Fibroblast of gingiva (primary cell): ENCODE measurements at regions not wholly inside any gene's neighbourhood (a gene's known extent, or its start where the extent isn't known, plus 50 kb on each side); places are given as distances from the start of the nearest gene placed in this dataset.
"Not testable (repeated sequence)": the region's sequence is repeated elsewhere in the genome, so short reads cannot be mapped to it uniquely, and the experiment has no call there.

Experiments
- DNase-seq: peaks from one replicate; pipeline ENCODE4 v3.0.0-alpha.2; 2011; ENCODE audit warnings: low read depth

DNA sequence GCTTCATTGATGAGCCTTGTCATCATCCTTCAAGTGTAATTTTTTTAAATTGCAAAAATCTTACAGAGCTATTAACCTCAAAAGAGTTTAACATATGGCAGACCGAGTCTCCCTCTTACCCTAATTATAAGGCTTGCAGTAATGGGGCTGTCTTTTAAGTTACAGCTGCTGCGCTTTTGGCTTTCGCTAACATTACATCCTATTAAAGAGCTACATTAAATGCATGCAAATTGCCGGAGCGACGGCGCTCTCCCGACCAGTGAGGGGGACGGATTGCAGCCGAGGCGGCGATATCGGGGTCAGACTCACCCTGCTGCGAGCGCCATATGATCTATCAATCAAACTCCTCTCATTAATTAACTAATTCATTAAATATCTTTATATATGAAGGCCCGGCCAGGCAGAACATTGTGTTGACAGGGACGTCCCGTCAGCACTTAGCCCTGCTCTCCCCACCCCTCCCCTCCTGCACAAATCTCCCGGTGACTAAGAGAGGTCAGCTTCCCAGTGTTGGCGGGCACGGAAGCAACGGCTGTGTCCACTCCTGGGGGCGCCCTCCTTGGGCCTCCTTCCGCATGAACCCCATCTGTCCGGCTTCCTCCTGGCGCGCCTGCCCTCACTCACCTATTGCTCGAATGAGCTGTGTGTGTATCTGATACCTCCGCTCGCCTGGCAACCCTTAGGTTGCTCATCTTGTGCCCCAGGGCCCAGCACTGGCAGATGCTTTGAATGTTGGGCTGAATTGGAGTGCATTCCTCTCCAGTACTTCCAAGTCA, 156.0 kb upstream of the CADM1 start:
- DNase-seq, result no peak

DNA sequence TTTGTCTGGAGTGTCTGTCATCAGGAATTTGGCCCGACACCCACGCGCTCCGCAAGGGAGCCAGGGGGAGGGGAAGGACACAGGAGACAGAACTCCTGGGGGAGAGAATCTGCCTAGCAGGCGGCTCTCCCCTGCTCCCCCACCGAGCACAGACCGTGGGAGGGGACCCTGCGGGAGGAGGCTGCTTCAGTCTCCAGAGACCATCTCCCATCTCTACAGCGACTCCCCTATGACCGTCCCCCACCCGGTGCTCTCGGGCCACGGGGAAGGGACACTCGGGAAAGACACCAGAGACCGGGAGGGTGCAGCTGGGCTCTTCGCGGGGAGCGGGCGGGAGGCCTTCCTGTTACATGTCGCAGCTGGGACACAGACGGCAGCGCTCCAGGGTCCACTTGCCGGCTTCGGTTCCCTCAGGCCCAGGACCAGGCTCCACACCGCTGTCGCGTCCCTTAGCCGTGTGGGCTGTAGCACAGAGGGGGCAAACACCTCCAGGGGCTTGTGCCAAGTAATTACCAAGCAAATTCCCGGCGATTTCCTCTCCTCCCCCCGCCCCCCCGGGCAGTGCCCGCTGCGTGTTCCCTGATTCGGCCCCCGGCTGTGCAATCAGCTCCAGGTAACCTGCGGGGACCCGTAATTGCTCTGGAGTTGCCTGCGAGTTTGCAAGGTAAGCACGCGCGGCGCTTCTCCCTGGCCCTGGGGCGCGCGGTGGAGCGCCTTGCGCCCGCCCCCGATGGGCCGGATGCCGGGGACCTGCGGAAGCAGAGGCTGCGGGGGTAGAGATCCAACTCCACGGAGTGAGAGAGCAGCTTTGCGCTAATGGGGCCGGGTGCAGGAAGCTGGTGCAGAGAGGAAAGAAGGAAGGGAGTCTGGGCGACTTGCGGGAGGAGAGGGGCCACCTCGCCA, 155.1 kb upstream of the CADM1 start:
- DNase-seq, result no peak

DNA sequence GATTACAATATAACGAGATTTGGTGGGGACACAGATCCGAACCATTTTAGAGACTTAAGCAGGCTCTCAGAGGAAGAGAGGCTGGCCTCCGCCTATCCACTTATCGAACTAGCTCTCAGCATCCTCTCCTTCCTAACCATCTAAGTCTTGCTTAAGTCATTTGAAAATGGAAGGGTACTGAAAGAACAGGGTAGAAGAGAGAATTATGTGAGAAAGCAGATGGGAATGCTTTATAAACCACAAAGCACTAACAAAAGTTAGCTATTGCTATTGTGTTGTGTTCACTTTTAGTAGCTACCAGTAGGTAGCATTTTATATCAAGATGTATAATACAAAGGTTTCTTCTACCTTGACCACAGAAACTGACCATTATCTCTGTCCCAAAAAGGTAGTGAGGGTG, 153.4 kb upstream of the CADM1 start:
- DNase-seq, result no peak

DNA sequence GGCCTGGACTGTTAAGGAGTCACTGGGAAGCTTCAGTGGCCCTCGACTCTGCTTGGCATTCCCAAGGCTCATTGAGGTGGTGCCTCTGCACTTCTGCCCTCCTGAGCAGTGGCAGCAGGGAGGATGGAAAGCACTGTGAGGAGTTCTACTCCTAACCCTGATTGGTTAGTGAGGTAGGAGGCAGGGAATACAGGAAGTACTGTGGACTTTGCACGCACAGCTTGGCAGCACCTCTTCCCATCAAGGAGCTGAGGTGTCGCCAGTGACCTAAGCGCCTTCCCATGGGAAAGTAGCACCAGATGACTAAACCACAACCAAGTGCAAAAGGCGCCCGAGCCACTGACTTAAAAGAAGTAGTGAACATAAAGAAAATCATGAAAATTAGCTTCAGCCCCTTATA, 152.5 kb upstream of the CADM1 start:
- no peak for DNase-seq

DNA sequence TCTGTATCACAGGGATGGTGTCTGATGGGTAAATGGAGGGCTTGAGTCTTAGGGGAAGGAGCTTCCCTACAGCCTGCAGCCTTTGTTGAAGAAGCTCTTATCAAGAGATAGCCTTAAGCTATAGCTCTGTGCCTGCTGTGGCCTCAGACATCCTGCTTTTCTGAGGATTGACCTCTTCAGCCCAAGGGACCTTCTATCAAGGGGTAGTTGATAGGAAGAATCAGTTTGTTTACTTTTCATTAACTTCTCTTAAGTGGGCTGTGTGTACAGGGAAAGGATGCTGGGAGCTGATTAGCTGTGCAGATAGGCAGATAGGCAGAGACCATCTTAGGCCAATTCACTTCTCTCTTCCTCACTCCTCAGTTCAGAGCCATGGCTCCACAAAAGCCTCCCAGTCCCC, 151.8 kb upstream of the CADM1 start:
- no peak for DNase-seq

- DNase-seq, result no peak
Observed at GRCh38 chr11:115654792-115655191, 150.6 kb upstream of the CADM1 start.

GRCh38 chr11:115653926-115654325, 149.7 kb upstream of the CADM1 start:
- no peak for DNase-seq

DNA sequence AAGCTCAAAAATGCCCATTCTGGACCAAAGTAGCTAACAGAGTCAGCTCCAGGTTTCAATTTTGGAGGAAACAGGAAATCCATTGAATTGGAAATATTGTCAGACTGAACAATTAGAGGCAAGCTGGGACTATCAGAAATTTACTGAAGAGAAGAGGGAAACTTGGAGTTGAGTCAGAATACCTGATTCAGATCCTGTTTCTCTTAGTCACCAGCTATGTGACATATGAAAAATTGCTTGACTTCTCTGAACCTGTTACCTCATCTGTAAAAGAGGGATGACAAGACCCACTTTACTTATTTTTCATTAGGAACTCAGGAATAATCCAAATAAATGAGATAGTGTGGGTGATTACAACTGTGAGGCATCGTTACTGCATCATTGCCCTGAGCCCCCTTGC, 148.9 kb upstream of the CADM1 start:
- DNase-seq, result no peak

DNA sequence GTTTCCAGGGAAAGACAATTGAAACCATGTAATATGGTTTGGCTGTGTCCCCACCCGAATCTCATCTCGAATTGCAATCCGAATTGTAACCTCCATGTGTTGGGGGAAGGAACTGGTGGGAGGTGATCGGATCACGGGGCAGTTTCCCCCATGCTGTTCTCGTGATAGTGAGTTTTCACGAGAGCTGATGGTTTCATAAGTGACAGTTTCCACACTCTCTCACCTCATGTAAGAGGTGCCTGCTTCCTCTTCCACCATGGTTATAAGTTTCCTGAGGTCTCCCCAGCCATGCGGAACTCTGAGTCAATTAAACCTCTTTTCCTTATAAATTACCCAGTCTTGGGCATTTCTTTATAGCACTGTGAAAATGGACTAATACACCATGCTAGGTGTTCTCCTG, 148.3 kb upstream of the CADM1 start:
- DNase-seq, result no peak

GRCh38 chr11:115652094-115652493, 147.9 kb upstream of the CADM1 start:
- DNase-seq, result no peak

GRCh38 chr11:115649461-115649860, 145.2 kb upstream of the CADM1 start:
- no peak for DNase-seq

- no peak for DNase-seq
Observed at GRCh38 chr11:115645631-115646317, 141.6 kb upstream of the CADM1 start.

GRCh38 chr11:115644856-115645255, 140.6 kb upstream of the CADM1 start:
- no peak for DNase-seq

- DNase-seq, result no peak
Observed at GRCh38 chr11:115643549-115644270, 139.5 kb upstream of the CADM1 start.

- DNase-seq, result no peak
Observed at GRCh38 chr11:115642660-115643059, 138.4 kb upstream of the CADM1 start.

GRCh38 chr11:115637599-115638241, 133.5 kb upstream of the CADM1 start:
- DNase-seq, result no peak

GRCh38 chr11:115636753-115637527, 132.7 kb upstream of the CADM1 start:
- DNase-seq, result no peak

- not testable (repeated sequence) for DNase-seq
Observed at GRCh38 chr11:115633977-115634376, 129.8 kb upstream of the CADM1 start.

DNA sequence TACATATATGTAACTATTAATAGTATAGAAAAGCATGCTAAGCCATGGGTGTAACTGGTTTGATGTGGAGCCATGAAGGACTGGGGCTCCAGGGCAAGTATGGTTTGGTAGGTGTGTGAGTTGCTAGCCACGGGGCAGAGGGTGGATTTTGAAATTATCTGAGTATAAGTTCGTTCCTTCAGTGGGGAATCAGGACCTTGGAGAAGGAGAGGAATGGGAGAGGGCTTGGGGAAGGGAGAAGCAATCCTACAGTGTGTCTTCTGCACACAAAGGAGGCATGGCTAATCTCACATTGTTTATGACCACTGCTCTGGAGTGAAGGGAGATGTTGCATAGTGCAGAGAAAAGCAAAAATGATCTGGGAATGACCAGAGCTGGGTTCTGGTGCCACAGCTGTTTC, 127.8 kb upstream of the CADM1 start:
- no peak for DNase-seq

DNA sequence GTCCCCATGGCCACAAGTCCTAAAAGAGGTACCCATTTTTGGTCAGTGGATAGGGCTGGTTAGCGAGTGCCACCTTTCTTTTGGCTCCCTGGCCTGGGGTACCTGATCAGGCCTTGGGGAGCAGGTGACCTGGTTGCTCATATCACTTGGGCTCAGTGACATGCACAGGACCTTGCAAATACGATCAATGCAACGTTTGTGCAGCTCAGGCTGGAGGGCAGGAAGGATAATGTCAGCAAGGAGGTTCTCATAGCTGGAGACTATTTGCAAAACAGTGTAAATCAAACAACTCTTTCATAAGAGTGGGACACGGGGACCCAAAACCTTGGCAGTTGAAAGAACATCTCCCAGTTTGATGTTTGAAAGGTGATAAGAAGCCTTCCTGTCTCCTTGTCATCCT, 127.4 kb upstream of the CADM1 start:
- DNase-seq, result no peak

GRCh38 chr11:115630214-115630613, 126.0 kb upstream of the CADM1 start:
- no peak for DNase-seq
